NCI-H510A (cell line): ENCODE measurements at regions not wholly inside any gene's neighbourhood (a gene's known extent, or its start where the extent isn't known, plus 50 kb on each side); places are given as distances from the start of the nearest gene placed in this dataset.

ENCODE experiments used
- DNase-seq: peaks from one replicate; lab custom pipeline; 2025; lab: John Stamatoyannopoulos, UW

- DNase-seq: no peak
Measured at GRCh38 chr13:63671296-63671695, 2255.6 kb upstream of the PCDH20 start.

- no peak for DNase-seq
Measured at GRCh38 chr13:63651394-63651793, 2235.7 kb upstream of the PCDH20 start.

GRCh38 chr13:63643543-63643942, 2227.9 kb upstream of the PCDH20 start:
- DNase-seq: no peak

GRCh38 chr13:63636316-63636993, 2220.8 kb upstream of the PCDH20 start:
- DNase-seq: no peak

- no peak for DNase-seq
Measured at GRCh38 chr13:63632321-63632720, 2216.7 kb upstream of the PCDH20 start.

GRCh38 chr13:63631006-63631405, 2215.4 kb upstream of the PCDH20 start:
- no peak for DNase-seq

GRCh38 chr13:63629591-63629990, 2213.9 kb upstream of the PCDH20 start:
- no peak for DNase-seq

GRCh38 chr13:63628310-63628709, 2212.7 kb upstream of the PCDH20 start:
- DNase-seq: no peak

GRCh38 chr13:63625869-63626268, 2210.2 kb upstream of the PCDH20 start:
- no peak for DNase-seq

- DNase-seq: no peak
Measured at GRCh38 chr13:63614874-63615612, 2199.4 kb upstream of the PCDH20 start.

- DNase-seq: no peak
Measured at GRCh38 chr13:63607153-63607552, 2191.5 kb upstream of the PCDH20 start.

GRCh38 chr13:63605962-63606361, 2190.3 kb upstream of the PCDH20 start:
- no peak for DNase-seq

GRCh38 chr13:63605403-63605802, 2189.8 kb upstream of the PCDH20 start:
- no peak for DNase-seq

- DNase-seq: no peak
Measured at GRCh38 chr13:63595811-63596210, 2180.2 kb upstream of the PCDH20 start.

- no peak for DNase-seq
Measured at GRCh38 chr13:63586467-63586866, 2170.8 kb upstream of the PCDH20 start.

- DNase-seq: no peak
Measured at GRCh38 chr13:63578796-63579195, 2163.1 kb upstream of the PCDH20 start.

- DNase-seq: no peak
Measured at GRCh38 chr13:63567031-63567430, 2151.4 kb upstream of the PCDH20 start.

GRCh38 chr13:63554157-63554556, 2138.5 kb upstream of the PCDH20 start:
- no peak for DNase-seq

GRCh38 chr13:63551731-63552130, 2136.1 kb upstream of the PCDH20 start:
- no peak for DNase-seq

- no peak for DNase-seq
Measured at GRCh38 chr13:63546524-63546923, 2130.9 kb upstream of the PCDH20 start.

- DNase-seq: no peak
Measured at GRCh38 chr13:63542770-63543169, 2127.1 kb upstream of the PCDH20 start.

- no peak for DNase-seq
Measured at GRCh38 chr13:63541336-63541735, 2125.7 kb upstream of the PCDH20 start.

- DNase-seq: no peak
Measured at GRCh38 chr13:63540061-63540460, 2124.4 kb upstream of the PCDH20 start.

GRCh38 chr13:63517371-63517770, 2101.7 kb upstream of the PCDH20 start:
- DNase-seq: no peak
